ENCODE measurements at regions not wholly inside any gene's neighbourhood (a gene's known extent, or its start where the extent isn't known, plus 50 kb on each side); places are given as distances from the start of the nearest gene placed in this dataset.

DNA sequence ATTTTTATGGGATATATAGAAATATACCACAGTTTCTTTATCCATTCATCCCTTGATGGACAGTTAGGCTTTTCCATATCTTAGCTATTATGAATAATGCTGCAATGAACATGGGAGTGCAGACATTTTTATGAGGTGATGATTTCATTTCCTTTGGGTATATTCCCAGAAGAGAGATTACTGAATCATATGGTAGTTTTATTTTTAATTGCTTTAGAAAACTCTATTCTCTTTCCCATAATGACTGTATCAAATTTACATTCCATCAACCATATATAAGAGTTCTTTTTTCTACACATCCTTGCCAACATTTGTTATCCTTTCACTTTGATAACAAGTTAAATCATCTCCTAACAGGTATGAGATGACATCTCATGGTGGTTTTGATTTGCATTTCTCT, 821.6 kb downstream of the TLE1 start (continued):
- TF ChIP-seq, protein P1, sequence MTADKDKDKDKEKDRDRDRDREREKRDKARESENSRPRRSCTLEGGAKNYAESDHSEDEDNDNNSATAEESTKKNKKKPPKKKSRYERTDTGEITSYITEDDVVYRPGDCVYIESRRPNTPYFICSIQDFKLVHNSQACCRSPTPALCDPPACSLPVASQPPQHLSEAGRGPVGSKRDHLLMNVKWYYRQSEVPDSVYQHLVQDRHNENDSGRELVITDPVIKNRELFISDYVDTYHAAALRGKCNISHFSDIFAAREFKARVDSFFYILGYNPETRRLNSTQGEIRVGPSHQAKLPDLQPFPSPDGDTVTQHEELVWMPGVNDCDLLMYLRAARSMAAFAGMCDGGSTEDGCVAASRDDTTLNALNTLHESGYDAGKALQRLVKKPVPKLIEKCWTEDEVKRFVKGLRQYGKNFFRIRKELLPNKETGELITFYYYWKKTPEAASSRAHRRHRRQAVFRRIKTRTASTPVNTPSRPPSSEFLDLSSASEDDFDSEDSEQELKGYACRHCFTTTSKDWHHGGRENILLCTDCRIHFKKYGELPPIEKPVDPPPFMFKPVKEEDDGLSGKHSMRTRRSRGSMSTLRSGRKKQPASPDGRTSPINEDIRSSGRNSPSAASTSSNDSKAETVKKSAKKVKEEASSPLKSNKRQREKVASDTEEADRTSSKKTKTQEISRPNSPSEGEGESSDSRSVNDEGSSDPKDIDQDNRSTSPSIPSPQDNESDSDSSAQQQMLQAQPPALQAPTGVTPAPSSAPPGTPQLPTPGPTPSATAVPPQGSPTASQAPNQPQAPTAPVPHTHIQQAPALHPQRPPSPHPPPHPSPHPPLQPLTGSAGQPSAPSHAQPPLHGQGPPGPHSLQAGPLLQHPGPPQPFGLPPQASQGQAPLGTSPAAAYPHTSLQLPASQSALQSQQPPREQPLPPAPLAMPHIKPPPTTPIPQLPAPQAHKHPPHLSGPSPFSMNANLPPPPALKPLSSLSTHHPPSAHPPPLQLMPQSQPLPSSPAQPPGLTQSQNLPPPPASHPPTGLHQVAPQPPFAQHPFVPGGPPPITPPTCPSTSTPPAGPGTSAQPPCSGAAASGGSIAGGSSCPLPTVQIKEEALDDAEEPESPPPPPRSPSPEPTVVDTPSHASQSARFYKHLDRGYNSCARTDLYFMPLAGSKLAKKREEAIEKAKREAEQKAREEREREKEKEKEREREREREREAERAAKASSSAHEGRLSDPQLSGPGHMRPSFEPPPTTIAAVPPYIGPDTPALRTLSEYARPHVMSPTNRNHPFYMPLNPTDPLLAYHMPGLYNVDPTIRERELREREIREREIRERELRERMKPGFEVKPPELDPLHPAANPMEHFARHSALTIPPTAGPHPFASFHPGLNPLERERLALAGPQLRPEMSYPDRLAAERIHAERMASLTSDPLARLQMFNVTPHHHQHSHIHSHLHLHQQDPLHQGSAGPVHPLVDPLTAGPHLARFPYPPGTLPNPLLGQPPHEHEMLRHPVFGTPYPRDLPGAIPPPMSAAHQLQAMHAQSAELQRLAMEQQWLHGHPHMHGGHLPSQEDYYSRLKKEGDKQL (CRISPR knock-in tag; IDR thresholded peaks at IDR 0.05; ENCODE audit: low read depth): no peak
- no peak for TF ChIP-seq ZFP36L1 (CRISPR knock-in tag; IDR thresholded peaks at IDR 0.05)
- TF ChIP-seq ZFP36L2 (CRISPR knock-in tag; IDR thresholded peaks at IDR 0.05): no peak

DNA sequence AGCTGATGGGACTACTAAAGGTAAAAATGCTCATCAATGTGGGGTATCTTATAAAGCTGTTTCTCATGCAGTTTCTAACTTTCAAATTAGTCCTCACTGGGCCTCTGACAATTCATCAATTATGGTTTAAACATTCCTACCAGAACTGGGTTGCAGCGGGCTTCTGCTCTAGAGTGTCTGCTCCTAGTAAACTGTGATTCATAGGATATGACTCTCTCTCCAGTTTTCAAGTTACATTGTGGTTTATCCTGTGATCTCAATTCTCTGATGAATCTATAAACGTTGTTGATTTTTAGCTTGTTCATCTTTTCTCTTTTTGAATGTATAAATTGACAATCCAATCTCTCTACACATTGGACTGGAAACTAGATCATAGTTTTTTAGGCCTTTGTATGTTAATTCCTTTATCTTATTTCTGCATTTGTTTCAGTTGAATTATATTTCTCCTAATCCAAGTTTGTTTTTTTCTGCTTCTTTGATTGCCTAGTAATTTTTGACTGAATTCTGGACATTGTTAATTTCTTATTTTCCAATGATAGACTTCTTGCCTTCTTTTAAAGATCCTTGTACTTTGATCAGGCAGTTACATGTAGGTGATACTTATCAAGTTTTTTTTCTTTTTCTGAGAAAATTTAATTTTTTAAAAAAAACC, 822.6 kb downstream of the TLE1 start:
- DNase-seq (ENCODE audit: low spot score): no peak
- in situ Hi-C loops (cut with HindIII; ENCODE audit: extremely low pct_ligation_motif_present, low pct_unique_long_range_greater_than_20kb) (no loop called here), intact Hi-C loops (cut with micrococcal nuclease; ENCODE audit: unreplicated experiment) (no loop called here)
- Histone ChIP-seq H3K79me2 (ENCODE audit: insufficient read depth, low read length) (no peaks in the 10 kb centered on the region), H3K27me3 (ENCODE audit: control insufficient read depth in 1 of 2, insufficient read depth in 2 of 2, low read length in 2 of 2) (no peaks in the 10 kb centered on the region), H3K4me3 (replicated peaks in 1 of 3; ENCODE audit: insufficient read depth in 1 of 3, low read depth in 2 of 3, low read length in 3 of 3) (no peak overlapping the region), H4K20me1 (ENCODE audit: insufficient read depth, low read length) (no peaks in the 10 kb centered on the region), H3K36me3 (replicated peaks in 1 of 2; ENCODE audit: control insufficient read depth in 1 of 2, insufficient read depth in 2 of 2, low read length in 2 of 2) (no peaks in the 10 kb centered on the region), H3K4me1 (ENCODE audit: insufficient read depth, low read length) (no peaks in the 10 kb centered on the region), H3K9me3 (ENCODE audit: low read length) (0 out of 2 replicates have a peak, but pooled peaks cover 18% of the 10 kb centered on the region), H2AFZ (ENCODE audit: low read length) (no peak overlapping the region), H3K27ac (ENCODE audit: extremely low read length, insufficient read depth, low read length) (no peak overlapping the region), H3K4me2 (ENCODE audit: low read depth, low read length) (no peak overlapping the region), H3K9ac (ENCODE audit: insufficient read depth, low read depth, low read length) (no peak overlapping the region)
- TF ChIP-seq, protein P2, sequence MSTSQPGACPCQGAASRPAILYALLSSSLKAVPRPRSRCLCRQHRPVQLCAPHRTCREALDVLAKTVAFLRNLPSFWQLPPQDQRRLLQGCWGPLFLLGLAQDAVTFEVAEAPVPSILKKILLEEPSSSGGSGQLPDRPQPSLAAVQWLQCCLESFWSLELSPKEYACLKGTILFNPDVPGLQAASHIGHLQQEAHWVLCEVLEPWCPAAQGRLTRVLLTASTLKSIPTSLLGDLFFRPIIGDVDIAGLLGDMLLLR (CRISPR knock-in tag; IDR thresholded peaks at IDR 0.05): no peak
- TF ChIP-seq ZNF564 (CRISPR knock-in tag; IDR thresholded peaks at IDR 0.05): no peak
- TF ChIP-seq, protein P3, sequence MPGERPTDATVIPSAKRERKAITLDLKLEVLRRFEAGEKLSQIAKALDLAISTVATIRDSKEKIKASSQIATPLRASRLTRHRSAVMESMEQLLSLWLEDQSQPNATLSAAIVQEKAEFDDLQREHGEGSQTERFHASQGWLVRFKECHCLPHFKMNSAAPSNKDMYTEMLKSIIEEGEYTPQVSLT (CRISPR knock-in tag; IDR thresholded peaks at IDR 0.05; ENCODE audit: borderline replicate concordance, low read depth): no peak
- no peak for TF ChIP-seq ZNF724P (CRISPR knock-in tag; IDR thresholded peaks at IDR 0.05; ENCODE audit: borderline replicate concordance)
- TF ChIP-seq PAWR (CRISPR knock-in tag; IDR thresholded peaks at IDR 0.05; ENCODE audit: borderline replicate concordance): no peak
- no peak for TF ChIP-seq LCORL (IDR thresholded peaks at IDR 0.05)
- no peak for TF ChIP-seq LCORL (CRISPR knock-in tag; IDR thresholded peaks at IDR 0.05)
- TF ChIP-seq ZNF567 (CRISPR knock-in tag; IDR thresholded peaks at IDR 0.05; ENCODE audit: borderline replicate concordance): no peak
- TF ChIP-seq CREM (IDR thresholded peaks at IDR 0.05): no peak
- TF ChIP-seq CREM (CRISPR knock-in tag; IDR thresholded peaks at IDR 0.05): no peak
- TF ChIP-seq, protein P4, sequence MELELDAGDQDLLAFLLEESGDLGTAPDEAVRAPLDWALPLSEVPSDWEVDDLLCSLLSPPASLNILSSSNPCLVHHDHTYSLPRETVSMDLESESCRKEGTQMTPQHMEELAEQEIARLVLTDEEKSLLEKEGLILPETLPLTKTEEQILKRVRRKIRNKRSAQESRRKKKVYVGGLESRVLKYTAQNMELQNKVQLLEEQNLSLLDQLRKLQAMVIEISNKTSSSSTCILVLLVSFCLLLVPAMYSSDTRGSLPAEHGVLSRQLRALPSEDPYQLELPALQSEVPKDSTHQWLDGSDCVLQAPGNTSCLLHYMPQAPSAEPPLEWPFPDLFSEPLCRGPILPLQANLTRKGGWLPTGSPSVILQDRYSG (CRISPR knock-in tag; IDR thresholded peaks at IDR 0.05): no peak
- no peak for FAIRE-seq
- ChIA-PET POLR2A (no interaction called here), CTCF (ENCODE audit: low intra/inter-chr PET ratio, low total read pairs) (no interaction called here)
- 0% methylated on average over 2 of the region's 2 CpGs for WGBS (ENCODE audit: low lambda C conversion rate)
- no TSS peak for BruUV-seq (replicated peaks)
- no peak for ATAC-seq
